NCI-H774 (cell line): ENCODE measurements at regions not wholly inside any gene's neighbourhood (a gene's known extent, or its start where the extent isn't known, plus 50 kb on each side); places are given as distances from the start of the nearest gene placed in this dataset.

Experiments
- DNase-seq: peaks from one replicate; lab custom pipeline; 2025; lab: John Stamatoyannopoulos, UW

- DNase-seq = no peak
Observed at GRCh38 chr14:61192989-61193388, 88.1 kb downstream of the TMEM30B start.

DNA sequence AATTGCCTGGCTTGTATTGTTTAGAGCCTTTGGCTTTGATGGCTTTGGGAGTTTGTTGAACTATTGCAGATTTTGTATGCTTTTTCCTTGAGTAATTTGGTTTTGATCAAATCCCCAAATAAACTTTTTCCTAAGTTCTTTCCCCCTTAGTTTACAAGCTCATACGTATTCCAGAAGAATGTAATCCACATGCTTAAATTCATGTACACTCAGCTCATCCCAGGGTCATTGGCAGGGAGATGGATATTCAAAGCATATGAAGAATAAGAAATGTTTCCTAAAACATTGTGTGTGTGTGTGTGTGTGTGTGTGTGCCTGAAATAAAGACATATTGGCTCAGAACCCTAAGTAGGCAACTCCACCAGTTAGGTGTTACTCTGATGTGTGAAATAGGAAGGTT, 89.4 kb downstream of the TMEM30B start:
- no peak for DNase-seq

DNA sequence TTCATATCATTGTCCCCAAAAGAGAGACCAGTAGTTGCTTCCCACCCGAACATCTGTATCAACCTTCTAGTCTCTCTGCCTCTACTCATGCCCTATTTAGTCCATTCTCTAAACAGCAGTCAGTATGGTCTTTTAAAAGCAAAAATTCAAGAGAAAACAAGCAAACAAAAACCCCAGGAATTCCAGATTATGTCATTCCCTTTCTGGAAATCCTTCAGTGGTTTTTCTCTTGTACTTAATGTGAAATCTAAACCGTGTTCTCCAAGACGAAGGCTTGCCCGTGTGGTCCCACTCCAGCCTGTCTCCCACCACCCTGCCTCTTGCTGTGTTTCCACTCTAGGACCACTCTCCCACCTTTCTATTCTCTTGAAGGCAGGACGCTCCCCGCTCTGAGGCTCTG, 90.8 kb downstream of the TMEM30B start:
- no peak for DNase-seq

- no peak for DNase-seq
Observed at GRCh38 chr14:61188978-61189808, 91.9 kb downstream of the TMEM30B start.

DNA sequence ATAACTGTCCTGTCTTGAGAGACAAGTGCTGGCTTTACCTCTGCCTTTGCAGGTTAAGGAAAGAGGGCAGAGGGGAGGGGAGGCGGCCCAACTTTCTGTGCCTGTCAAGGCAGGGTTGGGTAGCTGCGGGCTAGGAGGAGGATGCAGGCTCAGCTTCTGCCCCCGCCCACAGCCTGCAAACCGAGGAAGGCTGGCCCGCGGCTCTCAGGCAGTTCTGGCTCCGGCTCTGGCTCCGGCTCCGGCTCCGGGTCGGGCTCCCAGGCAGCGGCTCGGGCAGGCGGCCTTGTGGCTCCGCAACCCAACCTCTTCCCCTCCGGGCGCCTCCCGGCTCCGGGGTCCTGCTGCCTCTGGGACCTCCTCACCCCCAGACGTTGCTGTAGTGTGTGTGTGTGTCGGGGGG, 92.9 kb downstream of the TMEM30B start:
- DNase-seq = no peak

DNA sequence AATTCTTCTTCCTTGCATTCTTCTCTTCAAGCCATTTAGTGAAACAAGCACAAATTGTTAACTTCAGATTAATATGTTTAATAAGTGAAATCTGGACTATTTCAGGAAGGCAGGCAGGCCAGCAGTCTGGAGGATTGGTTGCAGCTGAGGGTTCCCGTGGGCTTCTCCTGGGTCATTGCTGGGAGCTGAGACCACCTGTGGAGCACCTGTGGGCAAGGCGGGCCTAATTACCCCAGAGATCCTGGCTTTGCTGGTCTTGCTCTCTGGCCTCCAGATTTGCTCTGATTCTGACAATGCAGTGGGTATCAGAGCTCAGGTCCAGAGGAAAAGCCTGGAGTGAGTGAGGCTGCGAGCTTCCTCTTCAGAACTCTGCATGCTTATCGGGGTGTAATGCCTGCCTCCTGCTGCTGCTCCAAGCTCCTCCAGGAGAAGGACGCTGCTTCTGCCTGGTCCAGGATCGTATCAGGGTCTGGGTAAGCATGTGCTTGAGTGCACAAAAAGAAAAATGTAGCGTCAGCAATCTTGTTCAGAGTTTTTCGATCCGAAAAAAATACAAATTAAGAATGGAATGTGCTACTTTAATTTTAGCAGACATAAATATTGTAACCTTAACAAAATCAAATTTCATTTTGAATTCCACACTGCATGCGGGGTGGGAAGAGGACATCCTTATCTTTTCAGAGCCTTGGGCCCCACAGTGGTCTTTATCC, 93.8 kb downstream of the TMEM30B start:
- no peak for DNase-seq

- DNase-seq = no peak
Observed at GRCh38 chr14:61186341-61187195, 94.6 kb downstream of the TMEM30B start.

GRCh38 chr14:61185534-61185933, 95.6 kb downstream of the TMEM30B start:
- DNase-seq = no peak

DNA sequence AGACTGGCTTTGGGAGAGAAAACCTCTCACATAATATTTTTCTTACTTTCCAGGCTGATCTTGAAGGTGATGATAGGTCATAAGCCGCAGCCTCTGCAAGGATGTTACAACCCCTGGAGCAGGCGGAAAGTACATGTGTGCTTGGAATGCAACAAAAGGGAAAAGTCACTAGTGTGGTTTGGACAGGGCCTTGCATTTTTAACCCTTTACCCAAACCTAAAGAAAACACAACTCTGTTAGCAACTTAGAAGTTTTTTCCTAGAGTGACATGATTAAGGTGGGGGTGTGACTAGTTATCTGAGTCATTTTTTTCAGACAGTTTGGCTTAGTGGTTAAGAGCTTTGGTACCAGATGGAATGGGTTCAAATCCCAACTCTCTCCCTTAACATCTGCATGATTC, 97.0 kb downstream of the TMEM30B start:
- DNase-seq = no peak

- no peak for DNase-seq
Observed at GRCh38 chr14:61183196-61183885, 97.8 kb downstream of the TMEM30B start.

- DNase-seq = no peak
Observed at GRCh38 chr14:61179796-61180398, 101.2 kb downstream of the TMEM30B start.

GRCh38 chr14:61179061-61179690, 102.0 kb downstream of the TMEM30B start:
- no peak for DNase-seq

DNA sequence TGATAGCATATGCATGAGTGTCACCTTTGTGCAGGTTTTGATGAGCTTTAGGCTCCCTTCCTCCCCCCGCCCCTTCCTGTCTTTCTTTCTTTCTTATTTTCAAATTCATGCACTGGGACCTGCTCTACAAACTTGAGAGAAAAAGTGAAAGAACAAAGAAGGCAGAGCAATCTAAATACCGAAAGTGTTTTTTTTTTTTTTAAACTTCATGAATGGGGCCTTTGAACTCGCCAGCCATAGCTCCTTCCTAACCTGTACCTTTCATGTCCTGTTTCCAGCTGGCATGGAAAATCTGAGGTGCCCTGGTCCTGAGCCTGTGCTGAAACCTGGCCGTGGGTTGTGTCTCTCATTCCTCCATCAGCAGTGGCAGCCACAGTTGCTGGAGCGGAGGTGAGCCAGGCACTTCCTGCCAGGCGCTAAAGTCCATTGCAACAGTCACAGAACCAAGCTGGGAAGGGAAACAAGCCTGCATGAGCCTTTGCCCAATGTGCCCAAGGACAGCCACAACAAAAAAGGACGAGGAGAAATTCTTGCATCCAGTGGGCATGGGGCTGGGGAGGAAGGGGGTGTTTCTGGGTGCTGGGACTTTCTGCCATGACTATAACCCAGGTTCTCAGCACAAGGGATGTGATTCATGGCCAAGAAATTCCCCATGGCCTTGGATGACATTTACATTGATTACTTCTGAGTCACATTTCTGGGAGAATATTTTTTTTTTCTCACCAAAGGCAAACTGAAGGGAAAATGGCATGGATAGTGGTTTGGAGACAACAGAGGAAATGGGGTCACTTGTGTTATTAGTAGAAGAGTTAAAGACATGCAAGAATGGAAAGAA, 102.7 kb downstream of the TMEM30B start:
- DNase-seq = no peak

GRCh38 chr14:61177279-61178225, 103.6 kb downstream of the TMEM30B start:
- no peak for DNase-seq

- DNase-seq = no peak
Observed at GRCh38 chr14:61176686-61177085, 104.5 kb downstream of the TMEM30B start.

GRCh38 chr14:61174987-61175386, 106.2 kb downstream of the TMEM30B start:
- DNase-seq = no peak

DNA sequence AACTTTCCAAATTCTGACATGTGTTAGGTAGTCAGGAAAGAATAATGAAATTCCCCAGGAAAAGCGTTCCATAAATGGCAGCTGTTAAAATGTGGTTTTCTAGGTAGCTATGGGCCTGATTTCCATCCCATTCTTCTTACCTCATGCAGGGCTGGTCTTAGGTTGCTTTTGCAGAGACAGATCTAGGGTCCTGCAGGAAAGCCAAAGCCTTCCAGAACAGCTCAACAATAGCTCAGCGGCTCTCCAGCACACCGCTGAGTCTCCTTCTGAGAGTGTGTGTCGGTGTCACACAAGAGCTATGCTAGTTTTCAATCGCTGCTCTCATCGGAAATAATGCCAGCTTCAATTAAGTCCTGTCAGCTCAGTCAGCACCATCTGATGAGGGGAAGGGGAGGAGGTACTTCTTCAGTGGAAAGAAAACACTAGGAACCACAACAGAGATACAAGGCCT, 106.7 kb downstream of the TMEM30B start:
- no peak for DNase-seq

DNA sequence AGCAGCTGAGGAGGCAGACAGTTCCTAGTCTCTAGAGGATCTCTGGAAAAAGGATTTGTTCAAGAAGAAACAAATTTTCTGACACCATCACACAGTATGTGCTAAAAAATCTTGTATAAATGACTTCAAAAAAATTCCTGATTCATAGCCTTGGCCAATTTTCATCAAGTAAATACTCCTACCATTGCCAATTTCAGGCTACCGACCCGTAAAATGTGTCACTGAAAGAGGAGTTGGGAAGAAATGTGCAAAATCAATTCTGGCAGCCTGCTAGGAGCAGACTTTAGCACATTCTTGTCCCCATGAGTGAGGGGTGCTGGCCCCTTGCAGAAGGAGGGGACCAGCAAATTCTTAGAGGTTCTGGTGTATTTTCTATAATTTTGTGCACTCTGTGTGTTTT, 109.4 kb downstream of the TMEM30B start:
- no peak for DNase-seq

DNA sequence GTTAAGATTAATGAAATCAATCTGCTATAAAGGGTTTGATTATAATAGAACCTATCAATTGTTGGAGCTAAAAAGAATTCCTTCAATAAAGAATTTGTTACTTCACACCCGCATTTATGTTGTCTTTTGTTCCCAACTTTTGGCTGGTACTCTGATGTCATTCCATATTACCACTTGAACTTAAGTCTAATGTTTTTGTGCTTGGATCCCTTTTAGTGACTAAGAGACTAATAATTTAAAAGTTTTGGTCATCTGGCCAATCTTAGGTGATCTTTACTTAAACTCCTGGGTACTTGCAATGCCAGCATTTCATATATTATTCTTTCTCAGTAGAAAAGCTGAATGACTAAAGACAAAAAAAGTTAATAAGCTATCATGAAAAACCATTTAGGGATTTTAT, 113.0 kb downstream of the TMEM30B start:
- no peak for DNase-seq
